HG03025 (cell line): ENCODE measurements at regions not wholly inside any gene's neighbourhood (a gene's known extent, or its start where the extent isn't known, plus 50 kb on each side); places are given as distances from the start of the nearest gene placed in this dataset.

ENCODE experiments used
- ATAC-seq: cut with Tn5 transposase; IDR thresholded peaks from one replicate; pipeline ENCODE4 v1.9.1; 2021; ENCODE audit warnings: mild to moderate bottlenecking, moderate library complexity; ENCODE audit not compliant: unreplicated experiment, low FRiP score

DNA sequence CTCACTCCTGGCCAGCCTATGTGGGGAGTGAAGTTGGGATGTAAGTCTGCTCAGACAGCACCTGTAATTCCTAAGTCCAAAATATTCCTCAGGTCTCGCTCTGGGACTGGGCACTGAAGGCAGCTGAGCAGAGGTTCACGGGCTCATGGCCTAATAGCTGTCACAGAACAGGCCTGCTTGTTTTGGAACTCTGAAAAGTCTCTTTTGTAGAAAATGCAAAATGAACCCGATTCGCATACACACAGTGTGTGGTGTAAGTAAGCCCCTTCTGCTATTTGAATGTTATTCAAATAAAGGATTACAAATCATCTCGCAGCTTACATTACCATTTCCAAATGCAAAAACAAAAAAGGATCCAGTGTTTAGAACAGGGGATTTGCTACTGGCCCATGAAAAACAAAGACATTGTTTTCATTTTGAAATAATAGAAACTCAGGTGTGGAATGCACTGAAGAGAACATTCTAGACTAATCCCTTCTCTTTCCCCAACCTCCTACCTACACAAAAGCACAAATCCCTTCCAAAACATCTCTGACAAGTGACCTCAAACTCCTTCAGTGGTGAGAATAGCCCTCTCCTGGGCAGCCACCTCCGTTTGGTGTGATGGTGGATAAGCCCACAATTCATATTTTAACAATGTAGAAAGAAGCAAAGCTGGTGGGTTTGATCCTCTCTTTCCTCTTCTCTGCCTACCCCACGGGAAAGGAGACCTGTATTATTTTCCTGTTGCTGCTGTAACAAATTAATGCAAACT lies 118.3 kb upstream of the NCK2 start:
- no peak for ATAC-seq

DNA sequence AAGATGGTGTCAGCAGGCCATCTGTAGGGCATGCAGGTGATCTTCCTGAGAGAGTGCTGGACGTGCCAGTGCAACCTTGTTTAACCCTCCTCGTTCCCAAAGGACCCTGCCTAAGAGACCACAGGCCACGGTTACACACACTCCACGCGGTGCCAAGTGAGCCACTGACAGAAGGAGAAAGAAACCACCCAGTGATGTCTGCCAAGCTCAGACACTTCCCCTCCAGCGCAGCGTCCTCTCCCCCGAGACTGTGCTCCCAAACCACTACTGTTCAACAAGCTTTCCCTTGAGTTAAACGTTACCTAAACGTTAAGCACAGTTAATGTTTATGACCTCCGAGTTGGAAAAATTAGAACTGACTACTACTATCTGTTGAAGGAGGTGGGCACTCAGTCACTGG lies 119.1 kb upstream of the NCK2 start:
- ATAC-seq, result no peak

DNA sequence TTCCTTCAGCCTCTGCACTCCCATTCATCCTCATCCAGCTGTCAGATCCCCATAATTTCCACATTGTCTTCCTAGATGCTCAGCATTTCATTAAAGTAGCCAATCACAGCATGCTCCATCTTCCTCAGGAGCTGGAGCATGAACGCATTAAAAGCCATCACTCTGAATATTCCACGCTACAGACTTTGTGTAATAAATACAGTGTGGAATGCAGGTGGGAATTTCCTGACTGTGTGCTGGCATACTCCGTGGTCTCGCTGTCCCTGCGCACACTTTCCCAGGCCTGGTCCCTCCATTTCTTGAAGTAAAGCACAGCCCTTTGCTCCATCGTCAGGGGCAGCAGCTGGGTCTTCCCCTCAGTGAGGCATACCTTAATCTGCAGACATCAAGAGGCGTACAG lies 123.7 kb upstream of the NCK2 start:
- ATAC-seq, result no peak

DNA sequence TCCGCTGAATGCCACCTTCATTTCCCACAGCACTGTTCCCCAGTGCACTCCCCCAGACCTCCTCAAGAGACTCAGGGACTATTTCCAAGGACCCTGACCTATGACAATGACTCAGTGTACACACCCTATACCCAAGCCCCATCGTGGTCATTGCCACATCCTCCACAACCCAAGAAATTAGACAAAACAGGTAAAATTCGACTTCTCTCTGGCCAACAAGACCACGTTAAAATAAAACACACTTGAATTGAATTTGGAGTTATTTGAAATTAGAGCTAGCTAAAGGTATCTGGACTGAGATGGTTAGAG lies 126.4 kb upstream of the NCK2 start:
- ATAC-seq, result no peak

DNA sequence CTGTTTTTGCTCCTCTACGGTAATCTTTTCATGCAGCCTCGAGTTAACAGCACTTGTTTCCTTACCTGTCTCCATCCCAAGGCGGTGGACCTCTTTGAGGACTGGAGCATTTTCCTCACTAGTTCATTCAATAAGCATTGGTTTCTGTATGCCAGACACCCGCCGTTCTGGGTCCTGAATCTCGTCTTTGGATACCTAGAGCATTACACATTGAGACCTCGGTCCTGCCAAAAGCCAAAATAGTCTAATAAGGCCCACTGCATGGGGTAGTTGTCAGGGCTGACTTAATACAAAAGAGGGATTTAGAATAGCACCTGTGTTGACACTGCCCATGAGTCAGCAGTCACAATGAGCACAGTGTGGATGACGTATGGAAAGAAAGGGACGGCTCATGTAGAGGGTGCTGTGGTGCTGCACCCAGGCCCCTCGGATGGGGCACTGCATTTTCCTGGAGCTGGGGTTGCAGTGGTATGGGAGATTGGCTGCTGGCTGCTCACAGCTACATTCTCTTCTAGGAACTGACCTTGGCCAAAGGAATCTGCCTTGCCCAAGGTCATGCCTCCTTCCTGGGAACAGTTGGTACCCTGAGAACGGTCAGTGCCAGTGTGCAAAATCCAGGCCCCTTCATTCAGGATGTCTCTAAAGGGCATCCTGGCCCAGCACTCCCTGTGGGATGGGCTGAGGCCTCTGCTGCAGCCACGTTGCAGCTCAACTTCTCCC lies 126.9 kb upstream of the NCK2 start:
- no peak for ATAC-seq

DNA sequence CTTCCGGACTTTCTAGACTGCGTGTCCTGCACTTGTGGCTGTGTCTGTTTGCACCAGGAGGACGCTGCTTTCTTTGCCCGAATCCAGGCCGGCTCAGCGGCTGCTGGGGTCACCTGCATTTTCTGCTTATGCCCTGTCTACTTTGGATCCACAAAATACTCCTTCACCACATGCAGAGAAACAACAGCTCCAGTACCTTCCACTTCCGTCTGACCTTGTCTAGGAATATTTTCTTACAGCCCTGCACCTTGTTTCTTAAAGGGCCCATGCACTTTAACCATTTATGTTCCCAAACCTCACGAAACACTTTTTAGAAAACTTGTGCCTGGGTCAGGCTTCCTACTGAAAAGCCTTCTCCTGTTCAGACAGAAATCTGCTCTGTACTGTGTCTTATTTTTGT lies 129.4 kb upstream of the NCK2 start:
- no peak for ATAC-seq

DNA sequence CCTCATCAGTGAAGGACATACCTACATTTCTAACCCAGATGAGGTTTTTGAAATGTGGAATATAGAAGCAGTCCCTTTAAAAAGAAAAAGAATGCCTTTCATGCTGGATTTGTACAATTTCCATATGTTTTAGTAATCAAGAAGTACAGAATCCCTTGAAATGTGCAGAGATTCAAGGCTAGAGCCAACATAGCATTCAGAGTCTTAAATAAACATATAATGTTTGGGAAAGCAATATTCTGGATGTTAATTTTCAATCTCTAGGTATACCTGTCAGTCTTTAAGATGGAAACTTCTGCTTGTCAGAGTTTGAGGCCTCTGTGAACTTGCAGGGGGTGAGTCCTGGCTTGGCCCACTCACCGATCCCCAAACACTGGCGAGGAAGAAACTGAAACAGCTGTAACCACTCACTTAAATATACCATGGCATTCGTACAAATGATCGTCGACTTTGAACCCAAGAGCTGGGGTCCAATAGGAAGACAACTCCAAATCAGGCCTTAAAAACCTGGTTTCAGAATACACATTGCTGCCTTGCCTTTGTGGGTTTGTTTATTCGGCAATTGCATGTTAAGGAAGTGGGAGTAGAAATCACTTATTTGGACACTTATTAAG lies 132.8 kb upstream of the NCK2 start:
- no peak for ATAC-seq

DNA sequence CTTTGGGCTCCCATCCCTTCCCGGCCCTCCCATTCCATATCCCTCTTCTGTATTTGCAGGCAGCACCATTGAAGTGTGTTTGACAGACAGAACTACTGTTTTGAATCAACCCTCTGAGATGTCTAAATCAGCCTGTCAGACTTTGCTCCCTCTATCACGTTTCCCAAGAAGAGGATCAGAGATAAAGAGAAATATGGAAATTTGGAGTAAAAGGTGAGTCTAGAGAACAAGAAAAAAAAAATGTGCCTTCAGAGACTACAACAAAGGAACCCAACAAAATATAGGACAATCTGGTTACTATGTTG lies 133.4 kb upstream of the NCK2 start:
- ATAC-seq, result no peak

DNA sequence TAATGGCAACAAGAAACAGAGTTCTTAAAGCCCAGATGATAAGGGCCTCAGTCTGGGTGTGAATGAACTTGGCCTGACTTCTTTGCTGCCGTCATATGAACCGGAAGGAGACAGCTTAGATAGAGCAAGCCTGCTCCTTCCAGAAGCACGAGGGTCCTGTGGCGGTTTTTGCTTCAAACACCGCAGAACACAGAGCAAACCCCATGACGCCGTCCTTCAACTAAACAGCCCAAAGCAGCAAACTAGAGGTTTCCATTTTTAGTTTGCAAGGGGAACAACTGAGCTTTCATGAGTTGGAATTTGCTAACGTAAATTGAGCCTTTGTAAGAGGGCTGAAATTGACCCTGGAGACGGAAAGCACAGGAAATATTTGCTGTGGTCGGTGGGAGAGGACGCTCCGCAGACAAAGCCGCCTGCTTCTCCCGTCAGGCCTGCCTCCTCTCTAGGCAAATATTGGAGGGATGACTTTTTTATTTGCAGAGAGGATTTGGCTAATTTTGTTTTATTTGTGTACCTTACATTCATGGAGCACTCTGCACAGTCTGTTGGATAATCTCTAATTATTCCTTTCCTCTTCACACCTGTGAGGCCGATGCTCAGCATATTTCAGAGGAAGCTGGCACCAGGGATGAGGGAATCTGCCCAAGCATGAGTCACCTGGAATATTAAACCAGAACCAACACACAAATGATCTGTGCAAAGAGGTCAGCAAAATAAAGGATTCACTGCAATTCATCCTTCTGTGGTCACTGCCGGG lies 134.0 kb upstream of the NCK2 start:
- ATAC-seq, result no peak

DNA sequence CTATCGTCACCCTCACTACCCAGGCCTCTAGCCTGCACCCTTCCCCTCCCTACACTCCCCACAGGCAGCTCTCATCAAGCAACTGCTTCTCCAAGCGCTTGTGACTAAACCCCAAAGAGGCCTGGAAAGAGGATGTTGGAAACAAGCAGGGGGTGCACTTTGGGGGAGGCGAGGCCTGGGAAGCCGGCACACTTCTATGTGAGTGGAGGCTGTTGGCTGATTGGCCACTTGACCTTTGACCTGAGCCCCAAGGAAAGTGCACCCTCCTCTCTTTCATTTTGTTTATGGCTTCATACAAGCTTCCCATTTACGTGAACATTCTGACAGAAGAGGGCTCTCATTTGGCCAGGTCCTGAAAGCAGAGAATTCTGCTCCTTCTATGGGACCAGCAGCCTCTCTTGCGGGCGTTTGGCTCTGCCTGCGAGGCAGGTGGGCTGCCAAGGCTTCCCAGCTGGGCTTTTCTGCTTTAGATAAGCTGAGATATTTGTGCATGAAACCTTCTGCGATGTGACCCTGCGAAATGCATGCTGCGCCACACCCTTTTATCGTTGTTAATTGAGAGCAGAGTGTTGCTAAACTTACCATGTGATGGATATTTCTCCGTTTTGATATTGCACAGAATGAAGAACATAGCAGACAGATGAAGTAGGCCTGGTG lies 134.8 kb upstream of the NCK2 start:
- ATAC-seq, result no peak

DNA sequence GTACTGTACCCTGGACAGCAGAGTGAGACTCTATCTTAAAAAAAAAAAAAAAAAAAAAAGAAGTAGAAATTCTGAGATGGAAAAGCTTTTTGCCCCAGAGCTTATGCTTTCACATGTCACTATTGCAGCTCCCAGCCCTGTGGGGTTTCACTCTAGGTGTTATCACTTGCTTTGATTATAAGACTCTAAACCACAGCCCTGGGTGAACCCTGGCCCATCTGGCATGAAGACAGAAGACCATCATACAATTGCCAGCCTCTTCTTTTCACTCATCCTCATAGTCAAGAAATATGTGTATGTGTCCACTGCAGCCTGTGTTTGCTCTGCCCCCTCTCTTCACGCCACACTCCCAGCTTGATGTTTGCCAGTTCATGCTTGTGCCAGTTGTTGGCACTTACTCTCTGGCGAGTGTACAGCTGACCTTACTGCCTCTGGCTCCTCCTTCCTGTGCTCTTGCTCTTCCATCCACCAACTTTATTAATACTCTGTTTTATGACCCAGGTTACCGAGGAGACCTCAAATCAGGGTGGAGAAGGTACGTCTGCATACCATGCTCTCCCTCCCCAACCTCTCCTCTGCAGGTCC lies 136.7 kb upstream of the NCK2 start:
- no peak for ATAC-seq

DNA sequence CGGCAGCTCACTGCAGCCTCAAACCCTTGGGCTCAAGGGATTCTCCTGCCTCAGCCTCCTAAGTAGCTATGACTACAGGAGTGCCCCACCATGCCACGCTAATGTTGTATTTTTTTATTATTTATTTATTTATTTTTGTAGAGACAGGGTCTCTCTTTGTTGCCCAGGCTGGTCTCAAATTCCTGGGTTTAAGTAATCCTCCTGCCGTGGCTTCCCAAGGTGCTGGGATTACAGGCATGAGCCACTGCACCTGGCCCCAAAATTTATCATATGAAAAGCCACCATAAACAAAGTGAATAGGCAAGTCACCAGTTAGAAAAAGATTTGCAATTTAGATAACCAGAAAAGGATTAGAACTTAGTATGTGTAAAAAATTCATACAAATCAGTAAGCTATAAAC lies 138.6 kb upstream of the NCK2 start:
- no peak for ATAC-seq

DNA sequence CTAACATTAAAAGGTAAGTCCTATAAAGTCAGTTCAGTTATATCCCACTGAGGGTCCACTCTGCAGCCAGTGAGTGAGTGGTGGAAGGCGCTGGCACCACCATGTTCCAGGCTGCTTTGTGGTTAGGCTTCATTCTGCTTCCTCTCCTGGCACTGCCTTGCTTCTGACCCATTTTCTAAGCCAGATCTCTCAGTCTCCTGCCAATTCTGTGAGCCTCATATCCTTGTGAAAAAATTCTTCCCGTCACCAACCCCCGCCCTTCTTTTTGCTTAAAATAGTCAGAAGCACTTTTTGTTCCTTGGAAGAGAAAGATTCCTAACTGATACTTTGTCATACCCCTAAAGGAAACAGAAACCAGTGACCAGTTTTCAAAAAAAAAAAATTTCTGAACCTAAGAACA lies 139.8 kb upstream of the NCK2 start:
- no peak for ATAC-seq

DNA sequence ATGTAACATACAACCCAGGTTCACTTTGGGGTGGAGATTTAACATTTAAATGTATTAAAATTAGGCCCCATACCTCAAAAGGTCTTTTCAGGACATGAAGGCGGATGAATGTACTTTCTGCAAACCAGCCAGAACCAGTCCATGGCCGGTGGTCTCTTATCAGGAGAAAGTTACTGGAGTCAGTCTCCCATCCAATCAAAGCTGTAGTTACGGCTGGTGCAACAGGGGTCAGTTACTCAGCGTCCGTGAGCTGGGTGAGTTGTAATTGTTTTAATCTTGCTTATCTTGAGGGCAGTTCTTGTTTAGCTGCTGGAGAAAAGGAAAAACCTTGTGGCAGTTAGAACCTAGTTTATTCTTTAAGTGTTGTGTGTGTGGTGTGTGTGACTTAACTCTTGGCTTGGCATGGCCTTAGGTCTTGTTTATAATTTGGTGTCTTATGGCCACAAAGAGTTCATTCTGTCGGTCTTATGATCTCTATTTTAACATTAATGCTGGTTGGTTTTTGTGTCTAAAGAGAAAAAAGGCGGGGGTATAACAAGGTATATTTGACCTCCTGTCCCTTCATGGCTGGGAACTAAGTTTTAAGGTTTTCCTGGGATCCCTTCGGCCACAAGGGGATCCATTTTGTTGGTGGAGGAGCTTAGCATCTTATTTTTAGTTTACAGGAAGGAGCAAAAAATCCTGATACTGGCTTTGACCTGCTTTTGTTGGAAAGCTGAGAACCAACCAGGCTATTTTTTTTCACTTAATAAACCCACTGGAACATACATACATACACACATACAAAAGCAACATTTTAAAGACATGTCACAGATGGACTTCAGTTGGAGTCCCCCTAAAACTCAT lies 143.5 kb upstream of the NCK2 start:
- no peak for ATAC-seq

DNA sequence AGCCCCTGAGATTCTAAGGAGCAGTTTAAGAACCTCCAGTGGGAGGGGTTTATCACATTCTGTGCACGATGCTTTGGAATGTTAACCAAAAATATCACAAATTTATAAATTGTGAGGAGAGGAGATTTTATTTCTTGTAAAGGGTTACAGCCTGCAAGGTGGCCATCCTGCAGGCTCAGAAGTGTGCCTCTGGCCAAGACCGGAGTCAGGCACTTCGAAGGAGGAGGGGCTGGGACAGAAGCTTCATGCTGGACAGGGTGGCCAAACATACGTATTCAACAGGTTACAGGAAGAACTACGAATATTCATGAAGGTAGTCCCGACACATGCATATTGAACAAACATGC lies 144.1 kb upstream of the NCK2 start:
- ATAC-seq, result no peak

DNA sequence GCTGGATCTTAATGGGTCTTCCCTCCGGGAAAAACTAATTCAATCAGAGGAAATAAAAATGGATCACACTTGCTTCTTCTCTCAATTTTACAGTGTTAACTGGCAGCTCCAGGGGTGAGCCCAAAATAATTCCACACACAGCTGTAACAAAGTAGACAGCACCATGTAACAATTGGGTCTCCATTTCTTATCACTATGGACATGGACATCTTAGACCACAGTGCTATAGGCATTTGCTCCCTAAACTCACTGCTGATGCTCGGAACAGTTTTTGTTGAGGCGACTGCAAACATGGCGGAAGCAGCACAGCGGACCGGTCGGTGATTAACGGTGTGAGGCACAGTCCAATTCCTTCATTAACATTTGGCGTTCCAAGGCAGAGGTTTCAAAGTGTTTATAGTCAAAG lies 144.7 kb upstream of the NCK2 start:
- ATAC-seq, result no peak

DNA sequence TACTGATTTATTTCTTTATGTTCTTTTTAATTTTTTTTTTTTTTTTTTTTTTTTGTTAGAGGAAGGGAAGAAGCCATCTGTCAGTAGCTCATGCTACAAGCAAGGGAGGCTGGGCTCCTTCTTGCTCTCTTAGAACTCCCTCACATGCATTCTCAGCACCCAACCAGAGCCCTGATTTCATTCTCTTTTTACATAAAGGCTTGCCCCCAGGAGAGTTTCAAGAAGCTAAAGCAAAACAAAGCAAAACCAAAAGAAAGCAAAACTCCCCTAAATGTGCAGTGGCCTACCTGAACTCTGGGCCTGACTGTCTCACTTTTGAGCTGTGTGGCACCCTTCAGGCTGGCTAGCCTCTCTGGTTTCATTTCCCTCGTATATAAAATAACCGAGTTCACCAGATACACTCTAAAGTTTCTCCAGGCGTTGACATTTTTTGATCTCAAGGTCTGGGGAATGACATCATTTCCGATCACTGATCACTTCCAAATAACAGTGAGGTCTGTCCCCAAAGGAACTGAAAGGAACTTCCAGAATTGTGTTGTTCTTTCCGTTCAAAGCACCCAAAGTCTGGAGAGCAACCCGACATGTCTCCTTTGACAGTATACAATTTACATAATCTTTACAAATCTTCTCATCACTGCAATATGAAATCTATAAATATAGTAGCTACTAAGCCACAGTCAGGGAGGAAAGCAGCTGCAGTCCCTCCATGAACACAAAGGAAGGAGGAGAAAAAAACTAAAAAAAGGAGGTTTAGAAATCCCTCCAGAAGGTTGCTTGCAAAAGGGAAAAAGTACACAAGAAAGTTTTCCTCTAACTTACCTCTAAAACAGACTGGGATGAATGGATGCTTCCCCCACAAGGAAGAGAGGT lies 145.6 kb upstream of the NCK2 start:
- ATAC-seq, result no peak

DNA sequence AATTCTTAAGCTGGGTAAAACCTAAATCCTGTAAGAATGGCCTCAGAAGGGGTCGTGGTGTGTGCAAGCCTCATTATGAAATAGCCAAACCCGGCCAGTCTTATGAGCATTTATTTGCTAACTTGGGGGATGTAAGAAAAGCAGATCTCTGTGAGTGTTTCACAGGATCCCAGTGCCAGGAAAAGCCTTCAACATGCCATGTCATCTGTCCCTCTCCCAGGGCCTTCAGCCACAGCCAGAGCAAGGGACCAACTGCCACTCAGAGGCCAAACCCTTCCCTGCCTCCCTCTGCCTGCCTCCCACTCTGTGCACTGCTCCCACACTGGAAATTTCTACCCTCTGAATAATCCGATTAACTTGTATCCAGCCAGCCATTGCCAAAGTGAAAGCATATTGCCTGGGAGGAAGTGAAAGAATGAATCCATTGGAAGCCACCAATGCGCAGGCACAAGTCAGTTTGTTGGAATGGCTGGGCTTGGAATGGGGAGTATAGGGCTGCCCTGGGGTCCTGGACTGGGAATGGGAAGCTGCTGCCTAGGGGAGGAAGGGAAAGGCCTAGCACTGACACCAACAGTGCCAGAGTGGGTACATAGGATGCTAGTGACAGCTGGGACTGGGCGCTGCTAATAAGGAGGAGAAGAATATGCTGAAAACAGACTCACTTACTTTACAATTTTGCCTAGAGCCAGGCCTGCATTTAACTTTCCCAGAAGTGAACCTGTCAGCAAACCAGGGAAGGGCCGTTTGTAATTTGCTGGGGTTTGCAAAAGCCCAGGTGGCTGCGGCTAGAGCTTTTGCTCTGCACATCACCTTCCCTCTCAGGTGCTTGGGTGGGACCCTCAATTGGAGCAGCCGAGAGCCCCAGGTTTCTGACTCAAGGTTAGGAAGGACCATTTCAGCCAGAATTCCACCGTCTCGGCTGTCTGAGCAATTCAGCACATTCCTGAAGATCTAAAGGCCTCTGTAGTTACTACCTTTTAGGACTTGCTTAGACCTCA lies 146.6 kb upstream of the NCK2 start:
- no peak for ATAC-seq
